ENCODE measurements at regions not wholly inside any gene's neighbourhood (a gene's known extent, or its start where the extent isn't known, plus 50 kb on each side); places are given as distances from the start of the nearest gene placed in this dataset.

GRCh38 chr12:109653890-109654289 is 59.7 kb upstream of the FAM222A start:
- Histone ChIP-seq H3K4me3 (replicated peaks in 1 of 3; ENCODE audit: insufficient read depth in 1 of 3, low read depth in 1 of 3, low read length in 3 of 3) (no peak overlapping the region), H3K4me1 (ENCODE audit: control insufficient read depth, extremely low read depth, insufficient read depth, low read length) (no peaks in the 10 kb centered on the region), H2AFZ (ENCODE audit: low read depth, low read length) (no peak overlapping the region), H3K4me2 (ENCODE audit: insufficient read depth, low read length) (no peak overlapping the region), H3K9me1 (replicated peaks; ENCODE audit: control insufficient read depth, extremely low read depth, insufficient read depth, low read length) (no peaks in the 10 kb centered on the region), H3K27ac (ENCODE audit: insufficient read depth, low read depth, low read length) (no peak overlapping the region), H3K9me3 (replicated peaks; ENCODE audit: control insufficient read depth, insufficient read depth, low read length) (no peaks in the 10 kb centered on the region), H4K20me1 (replicated peaks; ENCODE audit: control insufficient read depth, extremely low read depth, insufficient read depth, low read length) (no peaks in the 10 kb centered on the region), H3K79me2 (ENCODE audit: control insufficient read depth, insufficient read depth, low read length) (no peaks in the 10 kb centered on the region), H3K9ac (replicated peaks; ENCODE audit: extremely low read depth, insufficient read depth, low read length) (no peak overlapping the region), H3K27me3 (ENCODE audit: control insufficient read depth in 2 of 2, insufficient read depth in 2 of 2, low read length in 2 of 2) (peaks cover 0 to 2% of the 10 kb centered on the region in 2 experiments), H3K36me3 (ENCODE audit: control insufficient read depth in 2 of 2, extremely low read depth in 1 of 2, insufficient read depth in 2 of 2, low read length in 2 of 2) (no peaks in the 10 kb centered on the region)
- intact Hi-C loops (cut with micrococcal nuclease) (no loop called here), dilution Hi-C loops (cut with MboI; ENCODE audit: extremely low pct_ligation_motif_present, low sequenced_read_pairs) (no loop called here)
- ChIA-PET POLR2A (no interaction called here), CTCF (no interaction called here)
- FAIRE-seq (no peak), DNase-seq (ENCODE audit: low read depth, low spot score) (no peak)
- no TSS peak for BruUV-seq (replicated peaks)
- TF ChIP-seq, protein P1, sequence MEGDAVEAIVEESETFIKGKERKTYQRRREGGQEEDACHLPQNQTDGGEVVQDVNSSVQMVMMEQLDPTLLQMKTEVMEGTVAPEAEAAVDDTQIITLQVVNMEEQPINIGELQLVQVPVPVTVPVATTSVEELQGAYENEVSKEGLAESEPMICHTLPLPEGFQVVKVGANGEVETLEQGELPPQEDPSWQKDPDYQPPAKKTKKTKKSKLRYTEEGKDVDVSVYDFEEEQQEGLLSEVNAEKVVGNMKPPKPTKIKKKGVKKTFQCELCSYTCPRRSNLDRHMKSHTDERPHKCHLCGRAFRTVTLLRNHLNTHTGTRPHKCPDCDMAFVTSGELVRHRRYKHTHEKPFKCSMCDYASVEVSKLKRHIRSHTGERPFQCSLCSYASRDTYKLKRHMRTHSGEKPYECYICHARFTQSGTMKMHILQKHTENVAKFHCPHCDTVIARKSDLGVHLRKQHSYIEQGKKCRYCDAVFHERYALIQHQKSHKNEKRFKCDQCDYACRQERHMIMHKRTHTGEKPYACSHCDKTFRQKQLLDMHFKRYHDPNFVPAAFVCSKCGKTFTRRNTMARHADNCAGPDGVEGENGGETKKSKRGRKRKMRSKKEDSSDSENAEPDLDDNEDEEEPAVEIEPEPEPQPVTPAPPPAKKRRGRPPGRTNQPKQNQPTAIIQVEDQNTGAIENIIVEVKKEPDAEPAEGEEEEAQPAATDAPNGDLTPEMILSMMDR (IDR thresholded peaks at IDR 0.05; ENCODE audit: extremely low read depth in 1 of 2, insufficient read depth in 1 of 2, low read depth in 1 of 2, low read length in 2 of 2), result no peak
- TF ChIP-seq, protein P2, sequence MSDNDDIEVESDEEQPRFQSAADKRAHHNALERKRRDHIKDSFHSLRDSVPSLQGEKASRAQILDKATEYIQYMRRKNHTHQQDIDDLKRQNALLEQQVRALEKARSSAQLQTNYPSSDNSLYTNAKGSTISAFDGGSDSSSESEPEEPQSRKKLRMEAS (IDR thresholded peaks at IDR 0.05; ENCODE audit: insufficient read depth, insufficient read length), result no peak
- TF ChIP-seq JUN (IDR thresholded peaks at IDR 0.05; ENCODE audit: borderline replicate concordance, insufficient read depth, insufficient read length, low read depth), result no peak
- TF ChIP-seq POLR2A (IDR thresholded peaks at IDR 0.05; ENCODE audit: low read depth, low read length), result no peak
- no peak for TF ChIP-seq GATA2 (IDR thresholded peaks at IDR 0.05; ENCODE audit: insufficient read depth, insufficient read length, low read depth, low read length)
- TF ChIP-seq MYC (IDR thresholded peaks at IDR 0.05; ENCODE audit: low read depth, low read length), result no peak
- TF ChIP-seq FOS (IDR thresholded peaks at IDR 0.05; ENCODE audit: borderline replicate concordance, insufficient read depth, low read length), result no peak
- no peak for TF ChIP-seq POLR2AphosphoS5 (IDR thresholded peaks at IDR 0.05; ENCODE audit: insufficient read depth, low read depth, low read length)
- no peak for TF ChIP-seq EZH2 (IDR thresholded peaks at IDR 0.05; ENCODE audit: borderline replicate concordance, low read depth, low read length, severe bottlenecking)
